Mesenchymal stem cell (in vitro differentiated cells and primary cell): ENCODE measurements at regions not wholly inside any gene's neighbourhood (a gene's known extent, or its start where the extent isn't known, plus 50 kb on each side); places are given as distances from the start of the nearest gene placed in this dataset.
A peak's percentile ranks its signal among the peaks of the same experiment; 100 is the strongest.

ENCODE experiments used
- DNase-seq: peaks from one replicate; pipeline ENCODE4 v3.0.0-alpha.2; 2013
- H2AFZ ChIP-seq: one replicate; pipeline ENCODE4 v1.6.1; 2013; ENCODE audit warnings: low read depth, mild to moderate bottlenecking, control low read depth, inconsistent platforms, low read length, moderate library complexity
- H2AK5ac ChIP-seq: 2 replicates; pipeline ENCODE4 v1.6.1; 2013; ENCODE audit warnings: low read length, moderate library complexity, mild to moderate bottlenecking, inconsistent platforms; ENCODE audit not compliant: severe bottlenecking
- H2BK120ac ChIP-seq: one replicate; pipeline ENCODE4 v1.6.1; 2013; ENCODE audit warnings: low read depth, mild to moderate bottlenecking, inconsistent platforms, low read length, moderate library complexity
- H2BK12ac ChIP-seq, 2 experiments: one replicate each; pipeline ENCODE4 v1.6.1; 2013; ENCODE audit warnings: inconsistent platforms in 2 of 2, low read length in 2 of 2, mild to moderate bottlenecking in 2 of 2, moderate library complexity in 2 of 2, control low read depth in 1 of 2
- H2BK15ac ChIP-seq: one replicate; pipeline ENCODE4 v1.6.1; 2013; ENCODE audit warnings: mild to moderate bottlenecking, low read depth, inconsistent platforms; ENCODE audit not compliant: poor library complexity, severe bottlenecking
- H2BK5ac ChIP-seq: 2 replicates; pipeline ENCODE4 v1.6.1; 2013; ENCODE audit warnings: low read depth, mild to moderate bottlenecking, low read length, control low read depth, inconsistent platforms; ENCODE audit not compliant: poor library complexity, severe bottlenecking
- H3K14ac ChIP-seq, 2 experiments: one replicate each; pipeline ENCODE4 v1.6.1; 2013; ENCODE audit warnings: inconsistent platforms in 2 of 2, low read length in 2 of 2, control low read depth in 1 of 2, mild to moderate bottlenecking in 1 of 2, moderate library complexity in 1 of 2
- H3K18ac ChIP-seq, 2 experiments: one replicate each; pipeline ENCODE4 v1.6.1; 2013; ENCODE audit warnings: inconsistent platforms in 2 of 2, low read length in 2 of 2, control low read depth in 1 of 2, low read depth in 1 of 2, mild to moderate bottlenecking in 1 of 2
- H3K23ac ChIP-seq, 2 experiments: one replicate each; pipeline ENCODE4 v1.6.1; 2013; ENCODE audit warnings: inconsistent platforms in 2 of 2, low read length in 2 of 2, mild to moderate bottlenecking in 2 of 2, moderate library complexity in 2 of 2, control low read depth in 1 of 2
- H3K27ac ChIP-seq: 2 replicates; pipeline ENCODE4 v1.5.1; 2013; ENCODE audit warnings: mild to moderate bottlenecking, moderate library complexity, low read length, control low read depth, inconsistent platforms; ENCODE audit not compliant: poor library complexity, severe bottlenecking
- H3K27me3 ChIP-seq, 2 experiments: 2 replicates each; pipeline versions ENCODE4 v1.6.1 to v1.7.0; 2013; ENCODE audit warnings: low read length in 2 of 2, mild to moderate bottlenecking in 2 of 2, moderate library complexity in 2 of 2, control low read depth in 1 of 2, inconsistent platforms in 1 of 2; ENCODE audit not compliant: control insufficient read depth in 1 of 2, insufficient read depth in 1 of 2
- H3K36me3 ChIP-seq, 2 experiments: 2 replicates each; pipeline versions ENCODE4 v1.6.1 to v1.7.0; 2013; ENCODE audit warnings: low read length in 2 of 2, control low read depth in 1 of 2, inconsistent platforms in 1 of 2, low read depth in 1 of 2, mild to moderate bottlenecking in 1 of 2; ENCODE audit not compliant: insufficient read depth in 2 of 2, control insufficient read depth in 1 of 2
- H3K4ac ChIP-seq, 2 experiments: one replicate each; pipeline ENCODE4 v1.6.1; 2013; ENCODE audit warnings: inconsistent platforms in 2 of 2, low read length in 2 of 2, mild to moderate bottlenecking in 2 of 2, moderate library complexity in 2 of 2, control low read depth in 1 of 2, low read depth in 1 of 2
- H3K4me1 ChIP-seq: 2 replicates; pipeline ENCODE4 v1.6.1; 2013; ENCODE audit warnings: low read depth, low read length, control low read depth; ENCODE audit not compliant: control insufficient read depth, insufficient read depth
- H3K4me2 ChIP-seq: 2 replicates; pipeline ENCODE4 v1.6.1; 2013; ENCODE audit warnings: low read length, mild to moderate bottlenecking, inconsistent platforms; ENCODE audit not compliant: poor library complexity, severe bottlenecking
- H3K4me3 ChIP-seq, 2 experiments: 2 replicates each; pipeline versions ENCODE4 v1.5.1 to v1.7.0; 2013; ENCODE audit warnings: low read length in 2 of 2, mild to moderate bottlenecking in 2 of 2, control low read depth in 1 of 2, low read depth in 1 of 2; ENCODE audit not compliant: insufficient read depth in 1 of 2
- H3K79me1 ChIP-seq: replicated peaks from 2 replicates; pipeline ENCODE4 v1.6.1; 2013; ENCODE audit warnings: mild to moderate bottlenecking, control low read depth, low read length, inconsistent platforms; ENCODE audit not compliant: poor library complexity, severe bottlenecking
- H3K9ac ChIP-seq: 2 replicates; pipeline ENCODE4 v1.7.0; 2013; ENCODE audit warnings: mild to moderate bottlenecking, low read length, moderate library complexity
- H3K9me3 ChIP-seq: 2 replicates; pipeline ENCODE4 v1.7.0; 2013; ENCODE audit warnings: mild to moderate bottlenecking, low read length; ENCODE audit not compliant: control insufficient read depth
- H4K8ac ChIP-seq: one replicate; pipeline ENCODE4 v1.6.1; 2013; ENCODE audit warnings: inconsistent platforms, mild to moderate bottlenecking, low read length, moderate library complexity
- H4K91ac ChIP-seq: one replicate; pipeline ENCODE4 v1.6.1; 2013; ENCODE audit warnings: mild to moderate bottlenecking, low read length, inconsistent platforms
- WGBS: methylation state at CpG from one replicate; pipeline ENCODE4 v1.1.7; 2013; ENCODE audit warnings: mixed read lengths; 5-methylcytosine and 5-hydroxymethylcytosine counted together

- no peak overlapping the region for H2BK12ac ChIP-seq
- H3K4me2 ChIP-seq = no peak overlapping the region
- no peak overlapping the region for H3K27ac ChIP-seq
- H2BK120ac ChIP-seq = no peak overlapping the region
- H2BK5ac ChIP-seq = no peak overlapping the region
- H4K8ac ChIP-seq = no peak overlapping the region
- DNase-seq = no peak
- no peaks in the 10 kb centered on the region for H3K27me3 ChIP-seq
- no peak overlapping the region for H3K18ac ChIP-seq
- H3K9ac ChIP-seq = no peak overlapping the region
- H3K9me3 ChIP-seq = no peaks in the 10 kb centered on the region
- H3K23ac ChIP-seq = no peak overlapping the region
- H3K4me1 ChIP-seq = no peaks in the 10 kb centered on the region
- H2AFZ ChIP-seq = no peak overlapping the region
- H4K91ac ChIP-seq = no peak overlapping the region
- over 99% methylated on average over 3 of the region's 4 CpGs for WGBS
- H3K4ac ChIP-seq = no peak overlapping the region
- no peak overlapping the region for H3K14ac ChIP-seq
- H3K36me3 ChIP-seq = no peaks in the 10 kb centered on the region
- no peak overlapping the region for H2AK5ac ChIP-seq
- H2BK15ac ChIP-seq = no peak overlapping the region
- H3K4me3 ChIP-seq = no peak overlapping the region
- no peaks in the 10 kb centered on the region for H3K79me1 ChIP-seq
Observed at GRCh38 chr5:53160895-53161294, 51.3 kb upstream of the MOCS2 start.

- no peak overlapping the region for H3K4ac ChIP-seq
- H3K18ac ChIP-seq = no peak overlapping the region
- no peaks in the 10 kb centered on the region for H3K27me3 ChIP-seq
- no peak overlapping the region for H4K8ac ChIP-seq
- H2BK15ac ChIP-seq = no peak overlapping the region
- no peaks in the 10 kb centered on the region for H3K4me1 ChIP-seq
- no peak overlapping the region for H3K4me3 ChIP-seq
- no peak overlapping the region for H3K4me2 ChIP-seq
- no peak overlapping the region for H2BK12ac ChIP-seq
- DNase-seq = peak; percentile 43
- H3K9ac ChIP-seq = peak overlapping the region; percentile 25
- 73% methylated on average over 2 of the region's 2 CpGs for WGBS
- no peak overlapping the region for H2AFZ ChIP-seq
- H3K9me3 ChIP-seq = no peaks in the 10 kb centered on the region
- H3K36me3 ChIP-seq = no peaks in the 10 kb centered on the region
- no peaks in the 10 kb centered on the region for H3K79me1 ChIP-seq
- no peak overlapping the region for H2BK120ac ChIP-seq
- no peak overlapping the region for H3K27ac ChIP-seq
- no peak overlapping the region for H3K14ac ChIP-seq
- H2AK5ac ChIP-seq = no peak overlapping the region
- no peak overlapping the region for H4K91ac ChIP-seq
- no peak overlapping the region for H2BK5ac ChIP-seq
- H3K23ac ChIP-seq = no peak overlapping the region
Observed at GRCh38 chr5:53161876-53162275, 52.3 kb upstream of the MOCS2 start.

- H4K8ac ChIP-seq = no peak overlapping the region
- no peak overlapping the region for H2BK120ac ChIP-seq
- H2AK5ac ChIP-seq = no peak overlapping the region
- H3K4ac ChIP-seq = no peak overlapping the region
- H3K4me2 ChIP-seq = no peak overlapping the region
- no peak overlapping the region for H3K23ac ChIP-seq
- no peak overlapping the region for H2BK12ac ChIP-seq
- H3K9ac ChIP-seq = no peak overlapping the region
- no peak overlapping the region for H3K18ac ChIP-seq
- H3K14ac ChIP-seq = no peak overlapping the region
- H2AFZ ChIP-seq = no peak overlapping the region
- no peak overlapping the region for H2BK5ac ChIP-seq
- no peak for DNase-seq
- no peaks in the 10 kb centered on the region for H3K79me1 ChIP-seq
- no peaks in the 10 kb centered on the region for H3K9me3 ChIP-seq
- peak overlapping the region; percentile 30 for H2BK15ac ChIP-seq
- no peaks in the 10 kb centered on the region for H3K4me1 ChIP-seq
- no peak overlapping the region for H3K27ac ChIP-seq
- no peaks in the 10 kb centered on the region for H3K27me3 ChIP-seq
- no peaks in the 10 kb centered on the region for H3K36me3 ChIP-seq
- H4K91ac ChIP-seq = no peak overlapping the region
- WGBS = 90% methylated on average over 2 of the region's 2 CpGs
- H3K4me3 ChIP-seq = no peak overlapping the region
Observed at GRCh38 chr5:53164478-53165165, 55.1 kb upstream of the MOCS2 start.

- Histone ChIP-seq H3K9me3 (no peaks in the 10 kb centered on the region), H2BK5ac (no peak overlapping the region), H2AK5ac (no peak overlapping the region), H4K8ac (no peak overlapping the region), H3K27me3 (no peaks in the 10 kb centered on the region), H3K27ac (no peak overlapping the region), H3K4me2 (no peak overlapping the region), H3K36me3 (no peaks in the 10 kb centered on the region), H4K91ac (no peak overlapping the region), H3K9ac (no peak overlapping the region), H3K14ac (no peak overlapping the region), H3K79me1 (no peaks in the 10 kb centered on the region), H2BK15ac (no peak overlapping the region), H3K4me1 (no peaks in the 10 kb centered on the region), H3K23ac (no peak overlapping the region), H2BK120ac (no peak overlapping the region), H3K18ac (no peak overlapping the region), H3K4ac (no peak overlapping the region), H2BK12ac (no peak overlapping the region), H3K4me3 (no peak overlapping the region), H2AFZ (no peak overlapping the region)
- DNase-seq = no peak
- 90% methylated on average over 3 of the region's 5 CpGs for WGBS
Observed at GRCh38 chr5:53165431-53166182, 56.0 kb upstream of the MOCS2 start.
